ENCODE measurements at regions not wholly inside any gene's neighbourhood (a gene's known extent, or its start where the extent isn't known, plus 50 kb on each side); places are given as distances from the start of the nearest gene placed in this dataset.
A peak's percentile ranks its signal among the peaks of the same experiment; 100 is the strongest.

DNA sequence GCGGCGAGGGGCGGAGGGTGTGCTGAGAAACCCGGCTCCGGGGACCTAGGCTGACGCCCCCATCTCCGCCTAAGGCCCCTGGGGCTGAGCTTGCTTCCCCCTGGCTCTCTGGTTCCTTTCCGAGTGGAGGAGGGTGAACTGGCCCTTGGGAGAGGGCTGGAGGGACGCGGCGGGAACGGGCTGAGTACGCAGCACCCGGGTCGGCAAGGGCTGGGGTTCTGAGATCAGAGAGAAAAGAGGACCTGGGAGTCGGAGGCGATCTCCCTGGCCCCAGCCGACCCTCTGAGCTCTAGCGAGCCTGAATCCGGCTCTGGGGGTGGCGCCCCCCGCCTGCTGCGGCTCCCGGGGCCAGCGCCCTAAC is 270.8 kb downstream of the FOXD2 start:
- TF ChIP-seq CTCF (conservative IDR thresholded peaks at IDR 0.05 in 1 of 2, IDR thresholded peaks at IDR 0.05 in 1 of 2; ENCODE audit: extremely low read depth in 1 of 2, insufficient read depth in 1 of 2, low read depth in 1 of 2, low read length in 2 of 2) (no peak), EZH2 (IDR thresholded peaks at IDR 0.05; ENCODE audit: borderline replicate concordance, low read length) (peak; percentile 71)
